Sciatic nerve (tissue), 2 donors: ENCODE measurements at regions not wholly inside any gene's neighbourhood (a gene's known extent, or its start where the extent isn't known, plus 50 kb on each side); places are given as distances from the start of the nearest gene placed in this dataset.
"Not testable (repeated sequence)": the region's sequence is repeated elsewhere in the genome, so short reads cannot be mapped to it uniquely, and the experiment has no call there.

Experiments used
- ATAC-seq: fragments of 200-7000 bp; cut with Tn5 transposase; one replicate; pipeline ENCODE4 v1.9.1; 2020; ENCODE audit warnings: mild to moderate bottlenecking, moderate library complexity
- DNase-seq: peaks from one replicate; pipeline ENCODE4 v3.0.0-alpha.2; 2020; ENCODE audit warnings: low spot score
- intact Hi-C: fragments of 100-400 bp; cut with DNase I; formaldehyde crosslinking; loops from one replicate; pipeline ENCODE4 v1.14.2; 2022
- donor health status: DM: no; HTN: no; CAD: no.
- donor health status: DM: no; HTN: no; CAD: no.

DNA sequence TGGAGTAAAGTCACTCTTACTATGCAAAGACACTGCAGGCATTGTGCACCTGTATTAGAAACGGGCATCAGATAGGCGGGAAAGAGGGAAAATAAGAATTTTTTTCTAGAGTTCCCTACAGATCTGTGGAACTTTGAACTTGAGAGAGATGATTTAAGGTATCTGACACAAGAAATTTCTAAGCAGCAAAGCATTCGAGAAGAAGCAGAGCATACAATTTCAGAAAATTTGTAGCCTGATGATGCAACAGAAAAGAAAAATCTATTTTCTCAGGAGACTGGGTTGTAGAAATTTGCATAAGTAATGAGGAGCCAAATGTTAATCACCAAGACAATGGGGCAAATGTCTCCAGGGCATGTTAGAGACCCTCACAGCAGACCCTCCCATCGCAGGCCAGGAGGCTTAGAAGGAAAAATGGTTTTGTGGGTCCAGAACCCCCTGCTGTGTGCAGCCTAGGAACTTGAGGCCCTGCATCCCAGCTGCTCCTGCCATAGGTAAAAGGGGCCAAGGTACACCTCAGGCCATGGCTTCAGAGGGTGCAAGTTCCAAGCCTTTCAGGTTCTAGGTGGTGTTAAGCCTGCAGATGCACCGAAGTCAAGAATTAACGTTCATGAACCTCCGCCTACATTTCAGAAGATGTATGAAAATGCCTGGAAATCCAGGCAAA lies 163.5 kb upstream of the GTF2H2 start:
- peak; percentile 32 for DNase-seq
- intact Hi-C loops, ATAC-seq: not testable (repeated sequence)
